GM10266 (cell line): ENCODE measurements at regions not wholly inside any gene's neighbourhood (a gene's known extent, or its start where the extent isn't known, plus 50 kb on each side); places are given as distances from the start of the nearest gene placed in this dataset.
"Not testable (repeated sequence)": the region's sequence is repeated elsewhere in the genome, so short reads cannot be mapped to it uniquely, and the experiment has no call there.

ENCODE experiments used
- DNase-seq: peaks from one replicate; pipeline ENCODE4 v3.0.0; 2012; ENCODE audit errors: extremely low spot score
- TF ChIP-seq, protein P1 (sequence below): IDR thresholded peaks from 2 replicates; pipeline ENCODE4 v1.5.1; 2012; ENCODE audit warnings: mild to moderate bottlenecking, low read depth; ENCODE audit not compliant: control insufficient read depth, insufficient read depth; ENCODE audit errors: missing control alignments

DNA sequence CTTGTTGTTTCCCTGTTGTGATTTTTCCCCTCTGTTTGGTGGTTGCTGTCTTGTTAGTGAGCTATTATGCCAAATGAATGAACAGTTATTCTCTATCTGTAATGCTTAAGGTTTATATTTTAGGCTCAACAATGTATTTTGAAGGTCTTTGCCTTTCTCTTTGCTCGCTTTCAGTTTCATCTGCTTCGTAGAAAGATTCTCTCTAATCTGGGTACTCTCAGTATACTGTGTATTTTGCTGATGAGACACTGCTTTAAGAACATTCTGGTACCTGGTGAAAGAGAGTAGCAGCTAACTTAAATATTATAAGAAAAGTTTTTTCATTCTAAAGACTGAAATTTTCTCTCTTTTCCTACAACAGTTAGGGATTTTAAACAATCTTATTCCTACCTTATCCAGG lies 1274.7 kb upstream of the PABPC4L start:
- no peak for DNase-seq
- TF ChIP-seq, protein P1, sequence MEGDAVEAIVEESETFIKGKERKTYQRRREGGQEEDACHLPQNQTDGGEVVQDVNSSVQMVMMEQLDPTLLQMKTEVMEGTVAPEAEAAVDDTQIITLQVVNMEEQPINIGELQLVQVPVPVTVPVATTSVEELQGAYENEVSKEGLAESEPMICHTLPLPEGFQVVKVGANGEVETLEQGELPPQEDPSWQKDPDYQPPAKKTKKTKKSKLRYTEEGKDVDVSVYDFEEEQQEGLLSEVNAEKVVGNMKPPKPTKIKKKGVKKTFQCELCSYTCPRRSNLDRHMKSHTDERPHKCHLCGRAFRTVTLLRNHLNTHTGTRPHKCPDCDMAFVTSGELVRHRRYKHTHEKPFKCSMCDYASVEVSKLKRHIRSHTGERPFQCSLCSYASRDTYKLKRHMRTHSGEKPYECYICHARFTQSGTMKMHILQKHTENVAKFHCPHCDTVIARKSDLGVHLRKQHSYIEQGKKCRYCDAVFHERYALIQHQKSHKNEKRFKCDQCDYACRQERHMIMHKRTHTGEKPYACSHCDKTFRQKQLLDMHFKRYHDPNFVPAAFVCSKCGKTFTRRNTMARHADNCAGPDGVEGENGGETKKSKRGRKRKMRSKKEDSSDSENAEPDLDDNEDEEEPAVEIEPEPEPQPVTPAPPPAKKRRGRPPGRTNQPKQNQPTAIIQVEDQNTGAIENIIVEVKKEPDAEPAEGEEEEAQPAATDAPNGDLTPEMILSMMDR = no peak

DNA sequence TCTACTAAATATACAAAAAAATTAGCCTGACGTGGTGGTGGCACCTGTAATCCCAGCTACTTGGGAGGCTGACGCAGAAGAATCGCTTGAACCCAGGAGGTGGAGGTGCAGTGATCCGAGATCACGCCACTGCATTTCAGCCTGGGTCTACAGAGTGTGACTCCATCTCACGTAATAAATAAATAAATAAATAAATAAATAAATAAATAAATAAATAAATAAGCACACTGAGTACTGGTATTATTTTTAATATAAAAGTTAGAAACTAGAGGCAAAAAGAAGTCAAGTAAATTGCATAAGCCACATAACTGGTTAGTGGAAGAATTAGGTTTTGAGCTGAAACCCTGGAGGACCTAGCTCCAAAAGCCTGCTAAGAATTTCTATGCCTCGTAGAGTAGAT lies 1262.7 kb upstream of the PABPC4L start:
- TF ChIP-seq, protein P1 = no peak
- no peak for DNase-seq

DNA sequence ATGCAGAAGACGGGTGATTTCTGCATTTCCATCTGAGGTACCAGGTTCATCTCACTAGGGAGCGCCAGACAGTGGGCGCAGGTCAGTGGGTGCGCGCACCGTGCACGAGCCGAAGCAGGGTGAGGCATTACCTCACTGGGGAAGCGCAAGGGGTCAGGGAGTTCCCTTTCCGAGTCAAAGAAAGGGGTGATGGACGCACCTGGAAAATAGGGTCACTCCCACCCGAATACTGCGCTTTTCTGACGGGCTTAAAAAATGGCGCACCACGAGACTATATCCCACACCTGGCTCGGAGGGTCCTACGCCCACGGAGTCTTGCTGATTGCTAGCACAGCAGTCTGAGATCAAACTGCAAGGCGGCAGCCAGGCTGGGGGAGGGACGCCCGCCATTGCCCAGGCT lies 1246.0 kb upstream of the PABPC4L start:
- not testable (repeated sequence) for DNase-seq

DNA sequence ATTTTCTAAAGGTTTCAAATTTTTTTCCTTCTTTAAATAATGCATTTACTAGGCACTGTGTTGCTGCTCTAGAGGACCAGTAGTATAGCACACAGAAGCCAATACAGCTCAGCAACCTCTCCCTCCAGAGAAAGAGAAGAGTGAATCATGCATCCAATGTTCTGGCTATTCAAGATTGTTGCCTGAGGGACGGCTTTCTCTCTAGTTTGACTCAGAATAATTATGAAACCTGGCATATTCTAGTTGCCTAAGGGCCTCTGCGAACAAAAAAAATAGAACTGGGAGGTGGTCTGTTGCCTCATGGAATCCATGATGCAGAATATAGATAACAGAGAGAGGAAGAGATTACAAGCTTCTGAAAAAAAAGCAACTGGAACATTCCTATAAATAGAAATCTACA lies 1233.3 kb upstream of the PABPC4L start:
- no peak for DNase-seq
- TF ChIP-seq, protein P1 = no peak

DNA sequence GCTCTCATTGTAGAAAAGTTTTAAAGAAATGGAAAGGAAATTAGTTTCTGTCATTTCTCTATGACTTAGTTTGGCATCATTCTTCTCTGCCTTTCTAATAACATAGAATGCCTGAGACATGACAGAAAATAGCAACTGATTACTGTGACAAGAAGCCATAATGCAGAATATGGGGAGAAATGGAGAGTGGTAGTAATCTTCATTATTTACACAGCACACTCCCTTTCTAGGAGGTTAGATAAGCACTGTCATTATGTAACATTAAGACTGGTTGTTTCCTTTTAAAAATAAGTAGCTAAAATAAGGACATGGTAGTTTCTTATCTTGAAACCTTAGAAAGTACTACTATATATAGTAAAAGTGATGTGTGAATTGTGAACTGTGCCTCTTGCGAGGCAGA lies 1227.9 kb upstream of the PABPC4L start:
- TF ChIP-seq, protein P1 = no peak

DNA sequence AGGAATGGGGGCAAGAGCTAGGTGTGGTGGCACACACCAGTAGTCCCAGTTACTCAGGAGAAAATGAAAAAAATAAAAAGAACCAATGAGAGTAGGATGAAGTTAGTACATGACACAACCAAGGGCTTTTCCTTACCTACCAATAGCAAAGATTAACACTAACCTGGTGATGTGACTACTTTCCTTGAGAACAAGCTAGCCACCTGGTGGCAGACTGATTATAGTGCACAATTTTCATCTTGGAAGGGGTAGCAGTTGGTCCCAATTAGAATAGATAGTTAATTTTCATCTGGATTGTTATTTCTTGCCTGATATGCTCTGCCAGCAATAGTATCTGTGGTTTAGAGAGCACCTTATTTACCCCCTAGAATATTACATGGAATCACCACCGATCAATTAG lies 1216.8 kb upstream of the PABPC4L start:
- DNase-seq = peak; percentile 10

More for the DNA sequence above, 1227.9 kb upstream of the PABPC4L start:
- no peak for DNase-seq

DNA sequence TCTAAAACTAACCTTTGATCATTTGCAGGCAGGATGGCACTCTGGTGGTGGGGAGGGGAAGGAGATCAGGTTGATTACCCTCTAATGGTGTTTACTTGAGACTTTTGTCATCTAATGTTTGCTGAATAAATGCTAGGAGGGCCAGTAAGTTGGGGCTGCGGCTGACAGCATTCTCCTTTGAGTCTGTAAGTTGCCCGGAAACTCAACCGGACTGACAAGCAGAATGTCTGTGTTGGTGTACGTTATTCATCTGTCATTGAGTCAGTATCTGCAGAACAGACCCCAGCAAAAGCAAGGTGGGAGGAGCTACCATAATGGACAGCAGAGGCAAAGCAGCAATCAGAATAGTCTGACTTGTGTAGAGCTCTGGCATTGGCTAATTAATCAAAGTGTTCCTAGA lies 1210.6 kb upstream of the PABPC4L start:
- no peak for DNase-seq
- TF ChIP-seq, protein P1 = no peak

More for the DNA sequence above, 1216.8 kb upstream of the PABPC4L start:
- TF ChIP-seq, protein P1 = peak; percentile 44

DNA sequence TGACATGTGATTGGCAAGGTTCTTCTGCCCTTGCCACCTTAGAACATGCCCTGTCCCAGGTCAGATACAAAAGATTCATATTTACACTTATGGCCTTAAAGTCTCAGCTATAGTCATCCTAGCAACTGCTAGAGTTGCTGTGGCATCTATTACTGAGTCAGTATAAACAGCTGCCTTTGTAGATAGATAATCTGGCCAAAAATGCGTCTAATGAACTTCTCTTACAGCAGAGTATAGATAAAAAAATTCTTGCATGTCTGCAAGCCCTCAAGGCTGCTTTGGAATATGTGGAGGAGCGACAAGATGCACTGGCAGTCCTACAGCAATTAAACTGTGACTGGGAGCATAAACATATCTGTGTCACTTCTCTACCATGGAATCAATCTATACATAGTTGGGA lies 1209.7 kb upstream of the PABPC4L start:
- TF ChIP-seq, protein P1 = no peak

DNA sequence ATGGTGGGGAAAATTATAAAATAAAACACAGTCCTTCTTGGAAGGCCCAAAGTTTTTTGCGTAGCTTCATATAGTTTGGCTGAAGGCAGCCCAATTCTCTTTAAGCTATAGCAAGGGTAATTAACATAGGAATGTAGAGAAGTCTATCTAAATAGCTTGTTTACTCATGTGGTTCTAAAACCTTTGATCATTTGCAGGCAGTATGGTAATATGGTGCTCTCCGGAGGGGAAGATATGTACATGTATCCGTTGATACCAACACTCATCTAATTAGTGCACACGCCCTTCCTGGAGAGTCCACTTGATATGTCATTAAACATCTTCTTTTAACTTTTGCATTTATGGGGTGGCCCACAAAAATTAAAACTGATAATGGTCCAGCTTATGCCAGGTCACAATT lies 1207.7 kb upstream of the PABPC4L start:
- not testable (repeated sequence) for DNase-seq

More for the DNA sequence above, 1209.7 kb upstream of the PABPC4L start:
- DNase-seq = no peak
